ENCODE measurements at regions not wholly inside any gene's neighbourhood (a gene's known extent, or its start where the extent isn't known, plus 50 kb on each side); places are given as distances from the start of the nearest gene placed in this dataset.

GRCh38 chr2:67970542-67970941 is 92.3 kb downstream of the C1D start:
- Histone ChIP-seq H3K36me3 (replicated peaks in 1 of 2; ENCODE audit: control insufficient read depth in 1 of 2, insufficient read depth in 2 of 2, low read length in 2 of 2) (no peaks in the 10 kb centered on the region), H3K27me3 (ENCODE audit: control insufficient read depth in 2 of 2, insufficient read depth in 2 of 2, low read length in 2 of 2) (peaks cover 0 to 8% of the 10 kb centered on the region in 2 donors), H3K4me1 (ENCODE audit: control insufficient read depth in 1 of 2, insufficient read depth in 2 of 2, low read length in 2 of 2) (peaks cover 0 to 5% of the 10 kb centered on the region in 2 donors), H3K27ac (ENCODE audit: low read depth in 1 of 2, low read length in 2 of 2) (no peak overlapping the region), H3K9me3 (replicated peaks in 1 of 2; ENCODE audit: control insufficient read depth in 1 of 2, insufficient read depth in 1 of 2, low read length in 2 of 2) (no peaks in the 10 kb centered on the region), H3K4me2 (replicated peaks; ENCODE audit: extremely low read depth, low read length, poor library complexity, severe bottlenecking) (no peak overlapping the region), H3K79me2 (ENCODE audit: insufficient read depth, low read length) (no peaks in the 10 kb centered on the region), H3K4me3 (replicated peaks in 1 of 3; ENCODE audit: low read depth in 2 of 3, low read length in 3 of 3) (no peak overlapping the region), H4K20me1 (ENCODE audit: insufficient read depth, low read length) (no peaks in the 10 kb centered on the region), H3K9ac (ENCODE audit: insufficient read depth, low read length, poor library complexity, severe bottlenecking) (no peak overlapping the region), H2AFZ (ENCODE audit: insufficient read depth, low read depth, low read length, poor library complexity, severe bottlenecking) (no peak overlapping the region)
- H3K9me3 Mint-ChIP-seq, result peaks cover 0 to 5% (median 0%) of the 10 kb centered on the region in 7 donors
- intact Hi-C loops (cut with micrococcal nuclease), result no loop called here
- H3K36me3 Mint-ChIP-seq, result no peaks in the 10 kb centered on the region
- H3K27me3 Mint-ChIP-seq (ENCODE audit: low read depth in 3 of 3), result peaks cover 4 to 8% (median 4%) of the 10 kb centered on the region in 3 donors
- no peak for DNase-seq
- H3K27ac Mint-ChIP-seq, result no peak overlapping the region
- H3K4me3 Mint-ChIP-seq, result no peak overlapping the region
- TF ChIP-seq CTCF (IDR thresholded peaks at IDR 0.05), result no peak
- peaks cover 5% of the 10 kb centered on the region for H3K4me1 Mint-ChIP-seq
- WGBS (ENCODE audit: insufficient coverage), result 60% methylated on average over 2 of the region's 3 CpGs

- Histone ChIP-seq H3K27me3 (ENCODE audit: control insufficient read depth in 2 of 2, insufficient read depth in 2 of 2, low read length in 2 of 2) (no peaks in the 10 kb centered on the region), H3K27ac (ENCODE audit: low read depth in 1 of 2, low read length in 2 of 2) (no peak overlapping the region), H2AFZ (ENCODE audit: insufficient read depth, low read depth, low read length, poor library complexity, severe bottlenecking) (peak overlapping the region; percentile 0), H3K36me3 (replicated peaks in 1 of 2; ENCODE audit: control insufficient read depth in 1 of 2, insufficient read depth in 2 of 2, low read length in 2 of 2) (no peaks in the 10 kb centered on the region), H3K9me3 (replicated peaks in 1 of 2; ENCODE audit: control insufficient read depth in 1 of 2, insufficient read depth in 1 of 2, low read length in 2 of 2) (no peaks in the 10 kb centered on the region), H4K20me1 (ENCODE audit: insufficient read depth, low read length) (no peaks in the 10 kb centered on the region), H3K4me1 (ENCODE audit: control insufficient read depth in 1 of 2, insufficient read depth in 2 of 2, low read length in 2 of 2) (peaks cover 0 to 5% of the 10 kb centered on the region in 2 donors), H3K4me3 (replicated peaks in 1 of 3; ENCODE audit: low read depth in 2 of 3, low read length in 3 of 3) (no peak overlapping the region), H3K79me2 (ENCODE audit: insufficient read depth, low read length) (no peaks in the 10 kb centered on the region), H3K4me2 (replicated peaks; ENCODE audit: extremely low read depth, low read length, poor library complexity, severe bottlenecking) (peak overlapping the region; percentile 38), H3K9ac (ENCODE audit: insufficient read depth, low read length, poor library complexity, severe bottlenecking) (peak overlapping the region; percentile 2)
- Mint-ChIP-seq H3K4me1 (peaks cover 5% of the 10 kb centered on the region), H3K9me3 (peaks cover 0 to 5% (median 0%) of the 10 kb centered on the region in 7 donors), H3K27ac (peak overlapping the region in 2 of 7 donors; percentile 13 to 41), H3K36me3 (no peaks in the 10 kb centered on the region), H3K27me3 (ENCODE audit: low read depth in 3 of 3) (peaks cover 3 to 4% (median 4%) of the 10 kb centered on the region in 3 donors), H3K4me3 (peak overlapping the region in 1 of 2 donors; percentile 56)
- WGBS (ENCODE audit: insufficient coverage), result 0% methylated on average over 5 of the region's 7 CpGs
- intact Hi-C loops (cut with micrococcal nuclease), result no loop called here
- TF ChIP-seq CTCF (IDR thresholded peaks at IDR 0.05), result no peak
- DNase-seq, result peak; percentile 15 to 41 (median 40)
These were observed 88.0 kb downstream of the C1D start for GRCh38 chr2:67974559-67975430.
